GM12872 (cell line): ENCODE measurements at regions not wholly inside any gene's neighbourhood (a gene's known extent, or its start where the extent isn't known, plus 50 kb on each side); places are given as distances from the start of the nearest gene placed in this dataset.

Source experiments
- CTCF ChIP-seq: IDR thresholded peaks from 3 replicates; pipeline ENCODE4 v1.5.1; 2011; ENCODE audit warnings: low read depth, mild to moderate bottlenecking, low read length, moderate library complexity; ENCODE audit not compliant: insufficient read depth

GRCh38 chr5:1983919-1984695, 101.4 kb upstream of the IRX4 start:
- no peak for TF ChIP-seq CTCF

GRCh38 chr5:1983401-1983800, 100.7 kb upstream of the IRX4 start:
- TF ChIP-seq CTCF = no peak

GRCh38 chr5:1975898-1976765, 93.4 kb upstream of the IRX4 start:
- TF ChIP-seq CTCF = no peak

GRCh38 chr5:1975406-1975715, 92.6 kb upstream of the IRX4 start:
- TF ChIP-seq CTCF = no peak

GRCh38 chr5:1974501-1975405, 92.0 kb upstream of the IRX4 start:
- TF ChIP-seq CTCF = no peak

GRCh38 chr5:1974081-1974480, 91.4 kb upstream of the IRX4 start:
- no peak for TF ChIP-seq CTCF
